ENCODE measurements at regions not wholly inside any gene's neighbourhood (a gene's known extent, or its start where the extent isn't known, plus 50 kb on each side); places are given as distances from the start of the nearest gene placed in this dataset.
"Not testable (repeated sequence)": the region's sequence is repeated elsewhere in the genome, so short reads cannot be mapped to it uniquely, and the experiment has no call there.

GRCh38 chr2:54031288-54031687 is 60.5 kb upstream of the PSME4 start:
- not testable (repeated sequence) for DNase-seq

- DNase-seq = no peak
Measured at GRCh38 chr2:54030806-54031205, 60.0 kb upstream of the PSME4 start.

GRCh38 chr2:54030396-54030741 is 59.6 kb upstream of the PSME4 start:
- DNase-seq = no peak

- no peak for DNase-seq
Measured at GRCh38 chr2:54029721-54030395, 59.1 kb upstream of the PSME4 start.

GRCh38 chr2:54025463-54026075 is 54.8 kb upstream of the PSME4 start:
- not testable (repeated sequence) for DNase-seq

- no peak for DNase-seq
Measured at GRCh38 chr2:54024576-54024975, 53.8 kb upstream of the PSME4 start.

GRCh38 chr2:54021702-54022101 is 50.9 kb upstream of the PSME4 start:
- DNase-seq = no peak

- no peak for DNase-seq
Measured at GRCh38 chr2:54020793-54021414, 50.1 kb upstream of the PSME4 start.
